ENCODE measurements at regions not wholly inside any gene's neighbourhood (a gene's known extent, or its start where the extent isn't known, plus 50 kb on each side); places are given as distances from the start of the nearest gene placed in this dataset.
"Not testable (repeated sequence)": the region's sequence is repeated elsewhere in the genome, so short reads cannot be mapped to it uniquely, and the experiment has no call there.

- no CpG with 5 or more reads among the region's 7 CpGs for WGBS (ENCODE audit: insufficient coverage)
- H3K27me3 Mint-ChIP-seq (ENCODE audit: low read depth in 3 of 3): peaks cover 0 to 1% (median 0%) of the 10 kb centered on the region in 3 donors
- no peaks in the 10 kb centered on the region for H3K4me1 ChIP-seq (ENCODE audit: control insufficient read depth in 1 of 2, insufficient read depth in 2 of 2, low read length in 2 of 2)
- H3K36me3 Mint-ChIP-seq: no peaks in the 10 kb centered on the region
- no peaks in the 10 kb centered on the region for H3K27me3 ChIP-seq (ENCODE audit: control insufficient read depth in 2 of 2, insufficient read depth in 2 of 2, low read length in 2 of 2)
- no peak overlapping the region for H3K4me3 ChIP-seq (replicated peaks in 1 of 3; ENCODE audit: low read depth in 2 of 3, low read length in 3 of 3)
- no peak overlapping the region for H3K4me2 ChIP-seq (replicated peaks; ENCODE audit: extremely low read depth, low read length, poor library complexity, severe bottlenecking)
- no peak overlapping the region for H3K4me3 Mint-ChIP-seq
- H3K9me3 Mint-ChIP-seq: peaks cover 0 to 5% (median 2%) of the 10 kb centered on the region in 7 donors
- no peak for TF ChIP-seq CTCF (IDR thresholded peaks at IDR 0.05)
- H3K36me3 ChIP-seq (replicated peaks in 1 of 2; ENCODE audit: control insufficient read depth in 1 of 2, insufficient read depth in 2 of 2, low read length in 2 of 2): no peaks in the 10 kb centered on the region
- no peaks in the 10 kb centered on the region for H3K79me2 ChIP-seq (ENCODE audit: insufficient read depth, low read length)
- DNase-seq: no peak
- no peaks in the 10 kb centered on the region for H3K4me1 Mint-ChIP-seq
- H4K20me1 ChIP-seq (ENCODE audit: insufficient read depth, low read length): no peaks in the 10 kb centered on the region
- no peaks in the 10 kb centered on the region for H3K9me3 ChIP-seq (replicated peaks in 1 of 2; ENCODE audit: control insufficient read depth in 1 of 2, insufficient read depth in 1 of 2, low read length in 2 of 2)
- intact Hi-C loops (cut with micrococcal nuclease): no loop called here
- no peak overlapping the region for H3K27ac Mint-ChIP-seq
- no peak overlapping the region for H3K27ac ChIP-seq (ENCODE audit: low read depth in 1 of 2, low read length in 2 of 2)
- no peak overlapping the region for H3K9ac ChIP-seq (ENCODE audit: insufficient read depth, low read length, poor library complexity, severe bottlenecking)
- no peak overlapping the region for H2AFZ ChIP-seq (ENCODE audit: insufficient read depth, low read depth, low read length, poor library complexity, severe bottlenecking)
These were observed 102.6 kb upstream of the C1GALT1C1 start for GRCh38 chrX:120732461-120732860.

GRCh38 chrX:120731386-120731785, 101.5 kb upstream of the C1GALT1C1 start:
- no peaks in the 10 kb centered on the region for H3K9me3 ChIP-seq (replicated peaks in 1 of 2; ENCODE audit: control insufficient read depth in 1 of 2, insufficient read depth in 1 of 2, low read length in 2 of 2)
- H3K4me3 Mint-ChIP-seq: no peak overlapping the region
- no peak for TF ChIP-seq CTCF (IDR thresholded peaks at IDR 0.05)
- H3K9me3 Mint-ChIP-seq: peaks cover 0 to 5% (median 2%) of the 10 kb centered on the region in 7 donors
- no peak overlapping the region for H3K4me2 ChIP-seq (replicated peaks; ENCODE audit: extremely low read depth, low read length, poor library complexity, severe bottlenecking)
- no peaks in the 10 kb centered on the region for H3K79me2 ChIP-seq (ENCODE audit: insufficient read depth, low read length)
- no peak overlapping the region for H3K9ac ChIP-seq (ENCODE audit: insufficient read depth, low read length, poor library complexity, severe bottlenecking)
- H3K36me3 Mint-ChIP-seq: no peaks in the 10 kb centered on the region
- no peaks in the 10 kb centered on the region for H3K4me1 ChIP-seq (ENCODE audit: control insufficient read depth in 1 of 2, insufficient read depth in 2 of 2, low read length in 2 of 2)
- no peaks in the 10 kb centered on the region for H3K36me3 ChIP-seq (replicated peaks in 1 of 2; ENCODE audit: control insufficient read depth in 1 of 2, insufficient read depth in 2 of 2, low read length in 2 of 2)
- no CpG with 5 or more reads among the region's 4 CpGs for WGBS (ENCODE audit: insufficient coverage)
- H2AFZ ChIP-seq (ENCODE audit: insufficient read depth, low read depth, low read length, poor library complexity, severe bottlenecking): no peak overlapping the region
- intact Hi-C loops (cut with micrococcal nuclease): no loop called here
- H3K27ac ChIP-seq (ENCODE audit: low read depth in 1 of 2, low read length in 2 of 2): no peak overlapping the region
- H3K27me3 Mint-ChIP-seq (ENCODE audit: low read depth in 3 of 3): peaks cover 0 to 1% (median 0%) of the 10 kb centered on the region in 3 donors
- H3K27ac Mint-ChIP-seq: no peak overlapping the region
- DNase-seq: no peak
- H3K4me1 Mint-ChIP-seq: no peaks in the 10 kb centered on the region
- H3K4me3 ChIP-seq (replicated peaks in 1 of 3; ENCODE audit: low read depth in 2 of 3, low read length in 3 of 3): no peak overlapping the region
- H4K20me1 ChIP-seq (ENCODE audit: insufficient read depth, low read length): no peaks in the 10 kb centered on the region
- no peaks in the 10 kb centered on the region for H3K27me3 ChIP-seq (ENCODE audit: control insufficient read depth in 2 of 2, insufficient read depth in 2 of 2, low read length in 2 of 2)

- H3K4me2 ChIP-seq (replicated peaks; ENCODE audit: extremely low read depth, low read length, poor library complexity, severe bottlenecking); DNase-seq; H3K36me3 ChIP-seq (replicated peaks in 1 of 2; ENCODE audit: control insufficient read depth in 1 of 2, insufficient read depth in 2 of 2, low read length in 2 of 2); H3K9me3 ChIP-seq (replicated peaks in 1 of 2; ENCODE audit: control insufficient read depth in 1 of 2, insufficient read depth in 1 of 2, low read length in 2 of 2); H3K36me3 Mint-ChIP-seq; H3K27me3 ChIP-seq (ENCODE audit: control insufficient read depth in 2 of 2, insufficient read depth in 2 of 2, low read length in 2 of 2); H4K20me1 ChIP-seq (ENCODE audit: insufficient read depth, low read length); H3K9ac ChIP-seq (ENCODE audit: insufficient read depth, low read length, poor library complexity, severe bottlenecking); H3K4me3 Mint-ChIP-seq; H3K4me1 Mint-ChIP-seq; H3K4me1 ChIP-seq (ENCODE audit: control insufficient read depth in 1 of 2, insufficient read depth in 2 of 2, low read length in 2 of 2); H3K79me2 ChIP-seq (ENCODE audit: insufficient read depth, low read length); H2AFZ ChIP-seq (ENCODE audit: insufficient read depth, low read depth, low read length, poor library complexity, severe bottlenecking); H3K4me3 ChIP-seq (replicated peaks in 1 of 3; ENCODE audit: low read depth in 2 of 3, low read length in 3 of 3); H3K9me3 Mint-ChIP-seq; H3K27me3 Mint-ChIP-seq (ENCODE audit: low read depth in 3 of 3); H3K27ac Mint-ChIP-seq; H3K27ac ChIP-seq (ENCODE audit: low read depth in 1 of 2, low read length in 2 of 2); intact Hi-C loops (cut with micrococcal nuclease): not testable (repeated sequence)
- no CpG with 5 or more reads among the region's 7 CpGs for WGBS (ENCODE audit: insufficient coverage)
These were observed 99.8 kb upstream of the C1GALT1C1 start for GRCh38 chrX:120729506-120730255.

All from CD14-positive monocyte (primary cell).